CMK (cell line): ENCODE measurements at regions not wholly inside any gene's neighbourhood (a gene's known extent, or its start where the extent isn't known, plus 50 kb on each side); places are given as distances from the start of the nearest gene placed in this dataset.
"Not testable (repeated sequence)": the region's sequence is repeated elsewhere in the genome, so short reads cannot be mapped to it uniquely, and the experiment has no call there.

ENCODE experiments used
- DNase-seq: peaks from one replicate; pipeline ENCODE4 v3.0.0-alpha.2; 2010; ENCODE audit warnings: low read depth

DNA sequence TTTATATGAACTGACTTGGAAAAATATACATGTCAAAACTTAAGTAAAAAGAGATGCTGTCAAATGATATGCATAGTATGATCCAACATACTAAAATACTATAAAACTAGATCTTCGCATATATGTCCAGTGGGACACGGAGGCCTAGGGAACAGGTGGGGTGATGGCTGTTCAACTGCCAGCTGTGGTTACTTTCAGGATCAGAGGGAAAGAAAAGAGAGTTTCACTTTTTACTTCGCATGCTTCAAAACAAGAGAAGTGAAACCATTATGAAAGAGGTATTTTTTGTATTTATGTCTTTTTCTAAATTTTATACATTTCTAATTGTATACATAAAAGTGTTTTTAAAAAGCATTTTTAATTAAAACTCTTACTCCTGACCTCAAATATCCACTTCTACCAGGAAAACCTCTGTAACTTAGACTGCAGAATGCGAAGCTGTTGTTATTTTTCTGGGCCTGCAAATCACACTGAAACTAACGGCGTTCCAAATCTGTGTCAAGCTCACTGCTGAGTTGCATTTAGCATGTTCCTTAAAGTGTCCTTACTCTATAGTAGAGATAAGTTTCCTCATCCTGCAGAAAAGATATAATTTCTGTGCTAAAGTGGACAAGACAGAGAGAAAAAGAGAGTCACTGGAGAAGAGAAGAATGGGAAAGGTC, 97.8 kb upstream of the SLC35G4 start:
- DNase-seq = no peak

DNA sequence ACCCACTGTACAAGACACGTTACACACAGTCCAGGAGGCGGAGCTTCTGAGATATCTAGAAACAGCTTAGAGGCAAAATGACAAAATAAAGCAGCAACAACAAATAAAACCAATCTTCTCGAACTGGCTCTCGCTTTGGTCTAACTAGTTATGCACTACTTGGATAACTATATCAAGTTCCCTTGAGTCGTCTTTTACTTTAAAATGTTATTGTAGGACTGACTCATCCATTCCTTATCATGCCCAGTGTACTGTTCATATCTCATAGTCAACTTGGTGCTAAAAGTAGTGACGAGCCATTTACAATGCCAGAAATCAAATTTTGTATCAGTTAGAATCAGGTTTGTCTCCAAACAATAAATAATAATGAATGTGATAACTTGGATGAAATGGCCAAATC, 102.5 kb upstream of the SLC35G4 start:
- DNase-seq = no peak

DNA sequence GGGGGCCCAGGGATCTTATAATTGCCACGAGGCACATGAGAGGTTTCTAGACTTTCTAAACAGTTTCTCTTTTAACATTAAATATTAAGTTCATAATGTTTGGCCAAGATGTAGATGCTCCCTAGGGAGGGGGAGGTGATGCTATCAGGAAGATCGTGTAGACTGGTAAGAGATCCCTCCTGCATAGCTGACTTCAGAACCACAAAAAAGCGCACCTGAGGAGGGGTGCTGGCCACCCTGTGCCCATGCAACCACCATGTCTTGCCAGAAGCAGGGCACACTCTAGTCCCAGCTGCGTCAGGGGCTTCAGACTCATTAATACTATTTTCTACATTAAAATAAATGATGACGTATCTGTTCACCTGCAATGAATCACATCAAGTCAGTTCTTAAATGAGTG, 103.4 kb upstream of the SLC35G4 start:
- no peak for DNase-seq

DNA sequence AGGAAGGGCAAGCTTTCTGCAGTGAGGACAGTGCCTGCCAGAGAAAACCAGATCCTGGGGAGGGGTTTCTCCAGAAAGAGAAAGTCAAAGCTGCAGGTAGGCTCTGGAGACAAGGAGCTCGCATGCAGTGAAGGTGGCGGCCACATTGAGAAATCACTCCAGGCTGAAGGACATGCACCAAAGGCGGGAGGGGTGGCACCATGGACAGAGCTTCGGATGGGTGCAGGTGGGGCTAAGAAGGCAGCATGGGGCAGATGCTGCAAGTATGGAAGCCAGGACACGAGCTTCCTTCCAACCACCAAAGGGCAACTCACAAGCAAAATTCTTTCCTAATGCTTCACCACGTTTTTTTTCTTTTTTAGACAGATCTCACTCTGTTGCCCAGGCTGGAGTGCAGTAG, 104.4 kb upstream of the SLC35G4 start:
- no peak for DNase-seq

DNA sequence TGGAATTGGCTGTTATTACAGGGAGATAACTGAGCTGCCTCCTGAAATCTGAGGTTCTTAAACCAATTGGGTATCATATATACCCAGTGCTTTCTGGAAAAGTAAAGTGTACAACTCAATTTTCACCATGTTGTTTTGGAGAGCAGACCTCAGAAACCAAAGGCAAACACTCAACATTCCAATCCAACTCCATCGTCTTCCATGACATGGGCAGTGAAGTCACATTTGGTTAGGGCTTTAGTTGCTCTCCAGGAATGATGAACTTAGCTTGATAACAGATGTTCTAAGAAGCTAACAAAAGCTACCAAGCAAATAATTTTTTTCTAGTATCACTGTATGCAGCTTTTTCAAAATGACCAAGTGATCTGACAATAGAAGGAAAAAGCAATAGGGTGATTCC, 107.0 kb upstream of the SLC35G4 start:
- DNase-seq = no peak

DNA sequence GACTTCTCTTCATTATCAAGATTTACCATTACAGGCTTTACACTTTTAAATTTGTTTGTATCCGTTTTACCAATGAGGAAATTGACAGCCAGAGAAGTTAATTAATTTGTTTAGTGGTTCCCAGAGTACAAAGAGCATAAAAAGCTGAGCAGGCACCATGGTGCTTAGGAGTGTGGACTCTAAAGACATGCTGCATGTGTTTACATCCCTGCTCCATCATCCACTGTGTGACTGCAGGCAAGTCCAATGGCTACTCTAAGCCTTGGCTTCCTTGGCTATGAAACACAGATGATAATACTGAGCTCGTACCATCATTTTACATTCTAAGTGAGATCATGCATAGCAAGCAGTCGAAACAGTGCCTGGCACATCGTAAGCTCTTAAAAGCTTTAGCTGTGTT, 108.0 kb upstream of the SLC35G4 start:
- DNase-seq = no peak

DNA sequence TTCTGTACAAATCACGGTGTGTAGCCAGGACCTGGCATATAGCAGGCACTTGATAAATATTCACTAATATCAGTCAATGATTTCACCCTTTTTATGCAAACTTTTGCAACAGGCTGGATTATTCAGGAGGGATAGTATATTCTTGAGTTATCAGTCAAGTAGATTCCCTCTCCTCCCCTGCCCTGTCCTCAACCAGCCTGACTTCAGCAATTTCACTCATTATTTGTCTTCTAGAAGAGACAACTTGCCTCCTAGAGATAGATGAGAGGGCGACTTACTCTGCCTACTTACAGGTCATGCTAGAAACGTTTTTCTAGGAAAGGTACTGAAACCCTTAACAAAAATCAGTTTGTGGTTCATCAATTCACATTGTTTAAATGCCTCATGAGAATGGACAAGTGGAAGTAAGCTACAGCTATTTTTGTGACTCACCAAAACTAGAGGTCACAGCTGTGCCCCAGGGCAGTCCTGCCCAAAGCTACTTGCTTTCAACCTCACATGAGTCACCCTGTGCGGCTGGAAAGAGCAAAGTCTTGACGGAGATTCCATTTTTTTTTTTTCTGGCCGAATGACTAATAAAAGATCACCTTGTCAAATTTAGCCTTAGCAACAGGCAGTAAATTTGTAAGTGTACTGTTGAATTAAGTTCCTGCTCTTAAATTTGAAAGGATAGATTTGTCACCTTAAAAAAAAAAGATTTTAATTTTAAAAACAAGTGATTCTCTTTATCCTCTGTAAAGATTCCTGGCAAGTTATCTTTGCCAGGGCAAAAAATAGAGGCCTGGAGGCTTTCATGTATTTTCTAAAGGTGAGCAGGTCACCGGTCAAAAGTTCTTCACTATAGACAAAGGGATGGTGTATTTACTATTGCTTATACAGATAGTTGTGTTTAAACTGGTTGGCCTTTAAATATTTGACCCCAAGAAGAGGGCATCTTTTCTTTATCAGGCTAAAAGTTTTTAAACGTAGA, 109.0 kb upstream of the SLC35G4 start:
- DNase-seq = no peak

DNA sequence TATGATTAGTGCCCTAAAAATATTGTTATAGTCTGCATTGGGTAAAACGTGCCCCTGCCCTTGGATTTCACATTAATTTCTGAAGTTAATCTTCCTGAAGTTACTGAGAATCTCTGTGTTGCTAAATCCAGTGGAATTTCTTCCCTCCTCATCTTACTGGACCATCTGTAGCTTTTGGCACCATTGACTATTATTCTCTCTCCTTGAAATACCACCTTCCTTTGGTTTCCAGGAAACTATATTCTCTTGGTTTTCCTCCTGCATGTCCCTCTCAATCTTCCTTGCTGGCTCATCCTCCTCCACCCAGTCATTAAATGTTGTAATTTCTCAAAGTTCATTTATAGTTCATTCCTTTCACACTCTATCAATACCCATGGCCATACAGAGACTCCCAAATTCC, 110.6 kb upstream of the SLC35G4 start:
- no peak for DNase-seq

DNA sequence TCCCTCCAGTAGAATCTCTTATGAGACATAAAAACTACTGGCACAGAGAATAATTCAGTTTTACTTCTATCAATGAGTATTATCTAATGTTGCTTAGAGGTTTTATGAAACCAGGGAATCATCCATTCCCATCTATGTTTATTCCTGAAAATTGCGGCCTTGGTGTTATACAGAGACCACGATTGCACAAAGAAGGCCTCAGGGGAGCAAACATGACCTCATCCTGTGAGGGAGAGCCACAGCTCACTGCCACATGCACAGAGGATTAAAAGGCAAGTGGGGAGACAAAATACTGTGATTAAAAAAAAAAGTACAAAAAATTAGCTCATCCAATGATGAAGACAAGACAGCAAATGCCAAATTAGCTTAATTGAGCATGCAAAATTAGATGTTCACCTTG, 111.8 kb upstream of the SLC35G4 start:
- DNase-seq = no peak

DNA sequence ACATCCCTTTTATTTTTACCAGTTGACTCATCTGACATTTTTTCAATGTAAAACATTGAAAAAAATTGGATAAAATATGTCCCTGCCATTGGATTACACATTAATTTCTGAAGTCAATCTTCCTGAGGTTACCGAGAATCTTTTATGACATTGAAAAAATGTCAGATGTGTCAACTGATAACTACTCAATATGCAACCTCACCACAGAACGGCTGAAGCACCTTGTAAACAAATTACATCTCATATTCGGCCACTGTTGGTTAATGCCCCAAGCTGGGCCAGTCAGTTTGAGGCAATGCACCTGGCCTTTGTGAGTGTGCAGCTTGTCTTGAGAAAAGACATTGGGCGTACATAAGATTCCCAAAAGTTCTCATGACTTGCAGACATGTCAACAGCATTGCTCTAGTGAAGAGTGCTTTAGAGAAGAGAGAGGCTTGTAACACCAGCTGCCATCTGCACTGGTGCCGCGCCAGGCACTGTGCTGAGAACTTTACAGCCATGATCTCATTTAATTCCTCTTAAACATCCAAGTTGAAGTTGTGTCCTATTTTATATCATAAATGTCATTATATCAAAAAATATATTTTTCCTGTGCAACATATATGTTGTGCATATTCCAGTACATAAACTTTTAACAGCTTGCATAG, 112.7 kb upstream of the SLC35G4 start:
- no peak for DNase-seq

DNA sequence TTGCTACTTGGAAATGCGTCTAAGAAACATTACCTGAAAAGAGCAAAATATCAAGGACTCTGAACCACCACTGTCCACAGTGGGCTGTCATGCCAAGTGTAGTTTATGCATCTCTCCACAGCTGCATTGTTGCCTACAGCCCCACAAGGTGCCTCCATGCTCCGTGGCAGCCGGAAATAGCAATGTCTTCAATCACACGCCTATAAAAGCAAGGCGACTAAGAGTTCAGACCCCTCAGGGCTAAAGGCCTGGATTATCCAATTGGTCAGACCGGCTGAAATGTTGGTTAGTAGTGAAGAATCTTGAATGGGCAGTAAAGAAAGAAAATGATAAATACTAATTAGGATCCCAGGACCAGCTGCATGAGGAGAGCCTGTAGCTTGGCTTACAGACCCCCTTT, 114.0 kb upstream of the SLC35G4 start:
- no peak for DNase-seq

DNA sequence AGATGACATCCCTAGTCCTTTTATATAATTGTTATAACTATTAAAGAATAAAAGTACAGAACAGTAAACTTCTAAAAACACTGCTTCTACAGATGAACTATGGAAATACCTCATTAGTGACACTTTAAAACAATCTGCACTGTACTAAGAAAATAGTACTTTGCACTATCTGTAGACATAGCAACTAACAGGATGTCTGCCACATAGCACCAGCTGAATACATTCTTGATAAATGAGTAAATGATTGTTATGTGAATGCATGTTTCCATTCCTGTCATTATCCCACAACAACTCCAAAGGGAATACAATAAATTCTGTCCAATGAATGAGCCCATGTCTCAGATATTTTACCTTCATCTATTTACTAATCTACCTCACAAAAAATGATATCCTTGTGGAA, 115.3 kb upstream of the SLC35G4 start:
- no peak for DNase-seq

DNA sequence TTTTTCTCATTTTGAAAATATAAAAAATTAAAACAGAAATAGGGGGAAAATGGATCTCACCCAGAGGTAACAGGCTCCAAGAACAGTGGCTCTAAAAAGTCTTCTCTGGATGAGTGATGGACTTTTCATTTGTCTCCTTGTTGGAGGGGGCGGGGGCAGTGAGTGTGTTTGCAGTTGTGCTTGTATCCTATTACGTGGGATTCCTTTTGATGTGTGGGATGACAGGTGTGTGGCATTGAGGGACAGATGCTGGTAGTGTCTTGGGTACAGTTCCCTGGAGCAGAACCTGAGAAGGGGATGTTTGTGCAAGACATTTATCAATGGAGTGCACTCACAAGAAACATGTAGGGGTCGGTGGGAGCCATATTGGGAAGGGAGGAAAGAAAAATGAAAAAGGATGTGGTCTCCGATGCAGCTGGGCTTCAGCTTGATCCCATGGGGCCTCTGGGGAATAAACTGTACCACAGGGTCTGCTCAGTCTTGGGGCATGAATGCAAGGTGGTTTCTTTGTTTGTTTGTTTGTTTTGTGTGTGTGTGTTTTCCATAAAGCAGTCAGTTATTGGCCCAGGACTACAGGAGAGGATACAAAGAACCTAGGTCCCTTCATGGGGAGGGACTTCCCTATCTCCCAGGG, 120.0 kb upstream of the SLC35G4 start:
- no peak for DNase-seq

DNA sequence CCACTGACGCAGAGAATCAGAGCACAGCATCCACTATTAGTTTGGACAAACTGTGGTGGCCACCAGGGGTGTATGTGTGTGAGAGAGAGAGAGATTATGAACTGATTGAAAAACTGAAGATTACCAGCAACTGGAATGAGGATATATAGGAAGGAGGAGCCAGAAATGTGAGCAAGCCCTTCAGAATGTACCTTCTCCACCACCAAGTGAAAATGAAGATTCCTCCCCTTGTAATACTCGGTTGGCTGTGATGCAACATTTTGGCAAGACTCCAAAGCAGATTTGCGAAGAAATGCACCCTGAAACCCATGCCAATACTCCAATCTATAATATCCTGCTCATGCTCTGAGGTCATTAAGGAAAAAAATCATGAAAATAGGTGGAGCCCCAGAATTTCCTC, 121.2 kb upstream of the SLC35G4 start:
- no peak for DNase-seq

DNA sequence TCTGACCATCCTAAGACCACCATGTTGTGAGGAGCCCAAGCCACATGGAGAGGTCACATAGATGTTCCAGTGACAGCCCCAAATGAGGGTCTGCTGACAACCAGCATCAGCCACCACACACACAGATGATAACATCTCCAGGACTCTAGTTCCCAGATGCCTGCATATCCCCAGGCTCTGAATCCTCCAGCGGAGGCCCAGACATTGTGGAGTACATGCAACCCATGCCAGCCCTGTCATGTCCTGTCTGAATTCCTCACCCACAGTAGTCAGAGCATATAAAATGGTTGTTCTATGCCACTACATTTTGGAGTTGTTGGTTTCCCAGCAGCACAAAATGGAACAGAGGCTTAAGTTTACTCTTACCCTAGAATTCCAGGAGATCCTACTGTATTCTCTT, 122.0 kb upstream of the SLC35G4 start:
- no peak for DNase-seq

DNA sequence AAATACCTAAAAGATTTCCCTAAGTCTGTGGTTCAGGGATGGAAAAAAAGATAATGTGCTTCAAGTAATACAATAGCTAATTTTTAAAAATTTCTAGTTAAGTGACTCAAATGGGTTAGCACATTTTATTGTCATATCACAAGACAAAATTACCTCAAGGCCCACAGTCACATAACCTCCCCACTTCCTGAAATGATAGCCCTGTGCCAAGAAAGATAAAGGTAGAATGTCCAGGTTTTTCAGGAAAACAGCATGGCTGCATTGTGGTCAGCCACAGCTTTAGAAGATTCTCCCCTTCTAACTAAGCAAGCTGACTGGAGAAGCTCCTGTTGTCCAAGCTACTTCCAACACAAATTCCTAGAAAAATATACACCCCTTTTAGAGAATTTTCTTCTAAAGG, 127.1 kb upstream of the SLC35G4 start:
- no peak for DNase-seq

DNA sequence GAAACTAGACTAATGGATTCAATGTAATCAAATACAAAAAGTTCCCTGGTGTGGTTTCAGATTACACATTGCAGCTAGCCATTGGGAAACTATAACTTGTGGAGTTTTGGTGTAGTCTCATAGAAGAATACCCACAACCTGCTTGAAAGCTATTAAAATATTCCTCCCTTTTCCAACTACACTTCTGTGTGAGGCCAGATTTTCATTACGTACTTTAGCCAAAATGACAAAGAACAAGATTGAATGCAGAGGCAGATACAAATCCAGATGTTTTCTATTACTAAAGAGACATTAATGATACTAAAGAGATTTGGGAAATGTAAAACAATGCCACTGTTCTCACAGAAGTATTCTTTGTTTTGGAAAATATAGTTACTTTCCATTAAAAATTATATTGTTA, 128.7 kb upstream of the SLC35G4 start:
- DNase-seq = no peak

DNA sequence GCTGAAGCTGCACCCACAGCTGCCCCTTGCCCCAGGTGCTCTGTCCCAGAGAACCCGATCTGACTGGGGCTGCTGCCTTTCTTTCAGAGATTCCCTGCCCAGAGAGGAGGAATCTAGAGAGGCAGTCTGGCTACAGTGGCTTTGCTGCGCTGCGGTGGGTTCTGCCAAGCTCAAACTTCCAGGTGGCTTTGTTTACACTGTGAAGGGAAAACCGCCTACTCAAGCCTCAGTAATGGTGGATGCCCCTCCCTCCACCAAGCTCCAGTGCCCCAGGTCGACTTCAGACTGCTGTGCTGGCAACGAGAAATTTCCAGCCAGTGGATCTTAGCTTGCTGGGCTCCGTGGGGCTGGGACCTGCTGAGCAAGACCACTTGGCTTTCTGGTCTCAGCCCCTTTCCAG, 130.4 kb upstream of the SLC35G4 start:
- not testable (repeated sequence) for DNase-seq

DNA sequence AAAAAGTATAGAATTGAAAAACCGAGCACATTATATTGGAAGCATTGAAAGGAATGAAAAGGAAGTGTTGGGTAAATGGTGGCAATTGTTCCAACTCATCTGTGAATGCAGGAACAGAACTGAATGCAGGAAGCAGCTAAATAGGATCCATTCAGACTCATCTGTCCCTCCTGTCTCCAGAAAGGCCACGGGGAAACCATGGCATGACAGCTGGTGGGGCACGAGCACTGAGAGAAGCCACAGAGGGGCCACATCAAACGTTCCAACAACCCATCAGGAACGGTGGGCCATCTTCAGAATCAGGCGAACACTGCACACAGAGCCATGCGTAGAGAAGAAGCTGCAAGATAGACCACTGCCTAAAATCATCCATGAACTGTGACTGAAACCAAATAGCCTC, 138.5 kb upstream of the SLC35G4 start:
- no peak for DNase-seq

DNA sequence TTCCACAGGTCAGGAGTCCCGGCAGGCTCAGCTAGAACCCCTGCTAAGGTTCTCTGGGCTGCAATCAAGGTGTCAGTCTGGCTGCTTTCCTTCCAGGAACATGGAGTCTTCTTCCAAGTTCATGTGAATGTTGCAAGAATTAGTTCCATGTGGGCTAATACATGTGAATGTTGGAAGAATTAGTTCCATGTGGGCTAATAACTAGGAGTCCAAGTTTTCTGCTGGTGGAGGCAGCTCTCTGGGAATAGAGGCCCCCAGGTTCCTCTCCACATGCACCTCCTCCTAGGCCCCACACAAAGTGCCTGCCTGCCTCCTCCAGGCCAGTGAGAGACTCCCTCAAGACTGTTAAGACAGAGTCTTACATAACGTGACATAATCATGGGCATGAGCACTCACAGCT, 140.8 kb upstream of the SLC35G4 start:
- DNase-seq = no peak

DNA sequence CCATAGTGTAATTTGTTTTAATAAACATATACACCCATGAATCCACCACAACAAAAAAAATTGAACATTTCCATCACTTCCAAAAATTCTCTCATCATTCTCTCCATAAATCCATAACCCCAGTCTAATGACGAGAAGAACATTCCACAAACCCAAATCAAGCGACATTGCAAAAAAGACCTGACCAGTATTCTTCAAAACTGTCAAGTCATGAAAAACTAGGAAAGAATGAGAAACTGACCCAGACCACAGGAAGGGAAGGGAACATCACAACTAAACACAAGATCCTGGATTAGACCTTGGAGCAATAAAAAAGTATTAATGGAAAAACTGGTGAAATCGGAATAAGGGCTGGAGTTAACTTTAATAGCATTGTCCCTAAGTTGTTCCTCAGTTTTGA, 141.3 kb upstream of the SLC35G4 start:
- no peak for DNase-seq

DNA sequence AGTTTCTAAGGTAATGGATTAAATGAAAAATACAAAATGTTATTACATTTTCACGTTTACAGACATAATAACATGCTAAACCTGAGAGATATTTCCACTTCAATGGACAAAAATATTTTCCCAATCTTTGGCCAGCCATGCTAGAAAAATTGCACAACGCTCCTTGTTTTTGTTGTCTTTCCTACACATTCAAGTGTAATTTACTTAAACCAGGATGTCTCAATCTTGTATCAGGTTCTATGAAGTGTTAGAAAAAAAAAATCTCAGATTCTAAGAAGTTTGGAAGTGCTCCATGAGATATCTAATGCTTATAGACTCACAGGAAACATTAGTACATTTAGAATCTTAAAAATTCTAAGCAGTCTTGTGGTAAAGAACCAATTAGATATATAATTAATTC, 141.8 kb upstream of the SLC35G4 start:
- no peak for DNase-seq

DNA sequence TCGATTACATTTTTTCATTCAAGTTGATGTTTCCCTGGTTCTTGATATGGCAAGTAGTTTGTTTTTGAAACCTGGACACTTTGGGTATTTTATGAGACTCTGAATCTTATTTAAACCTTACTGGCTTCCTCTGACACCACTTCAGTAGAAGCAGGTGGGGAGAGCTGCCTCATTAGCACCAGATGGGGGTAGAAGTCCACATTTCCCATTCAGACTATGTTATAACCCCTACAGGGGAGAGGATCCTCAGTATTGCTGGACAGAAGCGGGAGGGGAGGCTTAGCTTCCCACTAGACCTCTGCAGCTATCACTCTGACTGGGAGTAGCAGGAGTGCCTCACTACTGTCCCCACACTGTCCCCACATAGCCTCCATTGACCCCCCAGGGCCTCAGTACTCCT, 145.3 kb upstream of the SLC35G4 start:
- DNase-seq = no peak
